ENCODE measurements at regions not wholly inside any gene's neighbourhood (a gene's known extent, or its start where the extent isn't known, plus 50 kb on each side); places are given as distances from the start of the nearest gene placed in this dataset.

DNA sequence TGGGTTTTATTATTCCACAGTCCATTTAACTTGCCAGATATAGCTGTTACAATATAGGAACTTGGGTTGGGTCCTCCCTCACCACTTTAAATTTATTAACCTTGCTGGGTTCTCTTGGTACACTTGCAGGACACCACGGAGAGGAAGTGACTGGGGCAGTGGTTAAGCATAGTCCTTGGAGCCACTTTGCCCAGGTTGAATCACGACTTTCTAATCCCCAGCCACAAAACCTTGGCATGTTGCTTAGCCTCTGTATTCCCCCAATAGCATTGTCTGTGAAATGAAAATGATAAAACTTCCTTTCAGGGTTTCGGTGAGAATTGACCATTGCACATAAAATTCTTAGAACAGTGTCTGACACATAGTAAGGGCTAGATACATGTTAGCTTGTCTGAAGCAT lies 221.2 kb downstream of the IRS1 start:
- BruUV-seq (replicated peaks): no TSS peak
- intact Hi-C loops (cut with micrococcal nuclease; ENCODE audit: unreplicated experiment) (no loop called here), in situ Hi-C loops (cut with HindIII; ENCODE audit: low pct_unique_long_range_greater_than_20kb, low sequenced_read_pairs) (no loop called here)
- no peak for DNase-seq (ENCODE audit: low read depth, low spot score)
- H3K4me3 ChIP-seq (ENCODE audit: low read depth in 2 of 2, low read length in 2 of 2): no peak overlapping the region
- H3K4me1 ChIP-seq (ENCODE audit: control insufficient read depth, insufficient read depth, low read length): peaks cover 6% of the 10 kb centered on the region; the same call in 1 of the 2 replicates
- H3K27ac ChIP-seq (ENCODE audit: low read length): no peak overlapping the region
- ChIA-PET POLR2A (no interaction called here), CTCF (no interaction called here)
- H3K9me3 ChIP-seq (ENCODE audit: control insufficient read depth, insufficient read depth, low read depth, low read length): no peaks in the 10 kb centered on the region
- no peaks in the 10 kb centered on the region for H3K36me3 ChIP-seq (ENCODE audit: control insufficient read depth, insufficient read depth, low read length)
- TF ChIP-seq, protein P1, sequence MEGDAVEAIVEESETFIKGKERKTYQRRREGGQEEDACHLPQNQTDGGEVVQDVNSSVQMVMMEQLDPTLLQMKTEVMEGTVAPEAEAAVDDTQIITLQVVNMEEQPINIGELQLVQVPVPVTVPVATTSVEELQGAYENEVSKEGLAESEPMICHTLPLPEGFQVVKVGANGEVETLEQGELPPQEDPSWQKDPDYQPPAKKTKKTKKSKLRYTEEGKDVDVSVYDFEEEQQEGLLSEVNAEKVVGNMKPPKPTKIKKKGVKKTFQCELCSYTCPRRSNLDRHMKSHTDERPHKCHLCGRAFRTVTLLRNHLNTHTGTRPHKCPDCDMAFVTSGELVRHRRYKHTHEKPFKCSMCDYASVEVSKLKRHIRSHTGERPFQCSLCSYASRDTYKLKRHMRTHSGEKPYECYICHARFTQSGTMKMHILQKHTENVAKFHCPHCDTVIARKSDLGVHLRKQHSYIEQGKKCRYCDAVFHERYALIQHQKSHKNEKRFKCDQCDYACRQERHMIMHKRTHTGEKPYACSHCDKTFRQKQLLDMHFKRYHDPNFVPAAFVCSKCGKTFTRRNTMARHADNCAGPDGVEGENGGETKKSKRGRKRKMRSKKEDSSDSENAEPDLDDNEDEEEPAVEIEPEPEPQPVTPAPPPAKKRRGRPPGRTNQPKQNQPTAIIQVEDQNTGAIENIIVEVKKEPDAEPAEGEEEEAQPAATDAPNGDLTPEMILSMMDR (IDR thresholded peaks at IDR 0.05): no peak
- TF ChIP-seq SIN3A (IDR thresholded peaks at IDR 0.05; ENCODE audit: borderline replicate concordance, insufficient read depth, low read depth, low read length) (no peak), TCF7L2 (IDR thresholded peaks at IDR 0.05; ENCODE audit: low read depth, low read length) (no peak), POLR2AphosphoS5 (IDR thresholded peaks at IDR 0.05; ENCODE audit: low read depth, low read length) (no peak)
- TF ChIP-seq, protein P2, sequence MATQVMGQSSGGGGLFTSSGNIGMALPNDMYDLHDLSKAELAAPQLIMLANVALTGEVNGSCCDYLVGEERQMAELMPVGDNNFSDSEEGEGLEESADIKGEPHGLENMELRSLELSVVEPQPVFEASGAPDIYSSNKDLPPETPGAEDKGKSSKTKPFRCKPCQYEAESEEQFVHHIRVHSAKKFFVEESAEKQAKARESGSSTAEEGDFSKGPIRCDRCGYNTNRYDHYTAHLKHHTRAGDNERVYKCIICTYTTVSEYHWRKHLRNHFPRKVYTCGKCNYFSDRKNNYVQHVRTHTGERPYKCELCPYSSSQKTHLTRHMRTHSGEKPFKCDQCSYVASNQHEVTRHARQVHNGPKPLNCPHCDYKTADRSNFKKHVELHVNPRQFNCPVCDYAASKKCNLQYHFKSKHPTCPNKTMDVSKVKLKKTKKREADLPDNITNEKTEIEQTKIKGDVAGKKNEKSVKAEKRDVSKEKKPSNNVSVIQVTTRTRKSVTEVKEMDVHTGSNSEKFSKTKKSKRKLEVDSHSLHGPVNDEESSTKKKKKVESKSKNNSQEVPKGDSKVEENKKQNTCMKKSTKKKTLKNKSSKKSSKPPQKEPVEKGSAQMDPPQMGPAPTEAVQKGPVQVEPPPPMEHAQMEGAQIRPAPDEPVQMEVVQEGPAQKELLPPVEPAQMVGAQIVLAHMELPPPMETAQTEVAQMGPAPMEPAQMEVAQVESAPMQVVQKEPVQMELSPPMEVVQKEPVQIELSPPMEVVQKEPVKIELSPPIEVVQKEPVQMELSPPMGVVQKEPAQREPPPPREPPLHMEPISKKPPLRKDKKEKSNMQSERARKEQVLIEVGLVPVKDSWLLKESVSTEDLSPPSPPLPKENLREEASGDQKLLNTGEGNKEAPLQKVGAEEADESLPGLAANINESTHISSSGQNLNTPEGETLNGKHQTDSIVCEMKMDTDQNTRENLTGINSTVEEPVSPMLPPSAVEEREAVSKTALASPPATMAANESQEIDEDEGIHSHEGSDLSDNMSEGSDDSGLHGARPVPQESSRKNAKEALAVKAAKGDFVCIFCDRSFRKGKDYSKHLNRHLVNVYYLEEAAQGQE (IDR thresholded peaks at IDR 0.05; ENCODE audit: insufficient read depth in 1 of 2, low read depth in 2 of 2, low read length in 1 of 2): no peak
- H3K27me3 ChIP-seq (ENCODE audit: control insufficient read depth, insufficient read depth, low read length): no peaks in the 10 kb centered on the region
- no peak for ATAC-seq

DNA sequence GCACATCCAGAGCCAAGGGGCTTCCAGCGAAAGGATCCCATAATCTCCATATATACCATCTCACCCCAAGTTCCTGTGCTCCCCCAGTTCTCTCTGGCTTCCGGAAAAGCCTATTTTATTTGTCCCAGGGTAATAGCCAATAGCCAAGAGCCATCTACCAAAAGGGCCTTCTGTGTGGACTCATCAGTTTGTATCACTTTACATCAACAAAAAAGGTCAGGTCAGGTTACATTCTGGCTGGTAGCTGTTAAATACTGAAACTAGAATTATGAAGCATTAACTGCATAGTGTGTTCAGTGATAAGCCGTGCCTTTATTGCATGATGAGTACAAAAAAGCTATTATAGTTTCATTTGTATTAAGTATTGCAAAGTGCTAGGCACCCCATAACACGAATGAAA lies 223.7 kb downstream of the IRS1 start:
- intact Hi-C loops (cut with micrococcal nuclease; ENCODE audit: unreplicated experiment): no loop called here
- Histone ChIP-seq H3K4me3 (ENCODE audit: low read depth in 2 of 2, low read length in 2 of 2) (no peak overlapping the region), H3K27me3 (ENCODE audit: control insufficient read depth, insufficient read depth, low read length) (no peaks in the 10 kb centered on the region), H3K4me1 (ENCODE audit: control insufficient read depth, insufficient read depth, low read length) (peaks cover under 1% of the 10 kb centered on the region; the same call in 1 of the 2 replicates), H3K9me3 (ENCODE audit: control insufficient read depth, insufficient read depth, low read depth, low read length) (no peaks in the 10 kb centered on the region), H3K27ac (ENCODE audit: low read length) (no peak overlapping the region), H3K36me3 (ENCODE audit: control insufficient read depth, insufficient read depth, low read length) (no peaks in the 10 kb centered on the region)
- TF ChIP-seq TCF7L2 (IDR thresholded peaks at IDR 0.05; ENCODE audit: low read depth, low read length) (no peak), POLR2AphosphoS5 (IDR thresholded peaks at IDR 0.05; ENCODE audit: low read depth, low read length) (no peak), SIN3A (IDR thresholded peaks at IDR 0.05; ENCODE audit: borderline replicate concordance, insufficient read depth, low read depth, low read length) (no peak)
- TF ChIP-seq, protein P1 (IDR thresholded peaks at IDR 0.05): no peak
- TF ChIP-seq, protein P2 (IDR thresholded peaks at IDR 0.05; ENCODE audit: insufficient read depth in 1 of 2, low read depth in 2 of 2, low read length in 1 of 2): no peak
- DNase-seq (ENCODE audit: low read depth, low spot score): no peak
- ChIA-PET CTCF (no interaction called here), POLR2A (no interaction called here)
- BruUV-seq (replicated peaks): no TSS peak
- ATAC-seq: no peak
- in situ Hi-C loops (cut with HindIII; ENCODE audit: low pct_unique_long_range_greater_than_20kb, low sequenced_read_pairs): no loop called here

All from Panc1 (cell line).